ENCODE measurements at regions not wholly inside any gene's neighbourhood (a gene's known extent, or its start where the extent isn't known, plus 50 kb on each side); places are given as distances from the start of the nearest gene placed in this dataset.

- Histone ChIP-seq H3K4me3 (no peak overlapping the region), H3K36me3 (no peaks in the 10 kb centered on the region), H3K27ac (no peak overlapping the region), H3K27me3 (peaks cover 0 to 4% (median 0%) of the 10 kb centered on the region in 9 donors), H3K9me3 (no peaks in the 10 kb centered on the region), H3K4me1 (no peaks in the 10 kb centered on the region)
- ATAC-seq (no peak), DNase-seq (no peak)
- TF ChIP-seq POLR2A (IDR thresholded peaks at IDR 0.05) = no peak
- TF ChIP-seq, protein P1, sequence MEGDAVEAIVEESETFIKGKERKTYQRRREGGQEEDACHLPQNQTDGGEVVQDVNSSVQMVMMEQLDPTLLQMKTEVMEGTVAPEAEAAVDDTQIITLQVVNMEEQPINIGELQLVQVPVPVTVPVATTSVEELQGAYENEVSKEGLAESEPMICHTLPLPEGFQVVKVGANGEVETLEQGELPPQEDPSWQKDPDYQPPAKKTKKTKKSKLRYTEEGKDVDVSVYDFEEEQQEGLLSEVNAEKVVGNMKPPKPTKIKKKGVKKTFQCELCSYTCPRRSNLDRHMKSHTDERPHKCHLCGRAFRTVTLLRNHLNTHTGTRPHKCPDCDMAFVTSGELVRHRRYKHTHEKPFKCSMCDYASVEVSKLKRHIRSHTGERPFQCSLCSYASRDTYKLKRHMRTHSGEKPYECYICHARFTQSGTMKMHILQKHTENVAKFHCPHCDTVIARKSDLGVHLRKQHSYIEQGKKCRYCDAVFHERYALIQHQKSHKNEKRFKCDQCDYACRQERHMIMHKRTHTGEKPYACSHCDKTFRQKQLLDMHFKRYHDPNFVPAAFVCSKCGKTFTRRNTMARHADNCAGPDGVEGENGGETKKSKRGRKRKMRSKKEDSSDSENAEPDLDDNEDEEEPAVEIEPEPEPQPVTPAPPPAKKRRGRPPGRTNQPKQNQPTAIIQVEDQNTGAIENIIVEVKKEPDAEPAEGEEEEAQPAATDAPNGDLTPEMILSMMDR (IDR thresholded peaks at IDR 0.05) = no peak
- WGBS, 4 donors = 72 to 83% (median 77%) methylated on average over 3 of the region's 3 CpGs
- intact Hi-C loops (cut with DNase I) = no loop called here
Observed at GRCh38 chr10:123501148-123501547, 165.0 kb upstream of the GPR26 start.

GRCh38 chr10:123502983-123503382 lies 163.2 kb upstream of the GPR26 start:
- ATAC-seq = no peak
- Histone ChIP-seq H3K4me3 (no peak overlapping the region), H3K27ac (no peak overlapping the region), H3K9me3 (no peaks in the 10 kb centered on the region), H3K4me1 (no peaks in the 10 kb centered on the region), H3K36me3 (no peaks in the 10 kb centered on the region), H3K27me3 (no peaks in the 10 kb centered on the region)
- TF ChIP-seq, protein P1 (IDR thresholded peaks at IDR 0.05) = no peak
- no peak for TF ChIP-seq POLR2A (IDR thresholded peaks at IDR 0.05)
- WGBS, 4 donors = 65 to 82% (median 74%) methylated on average over 1 of the region's 1 CpG
- intact Hi-C loops (cut with DNase I) = no loop called here
- no peak for DNase-seq

GRCh38 chr10:123506455-123506854 lies 159.7 kb upstream of the GPR26 start:
- Histone ChIP-seq H3K9me3 (no peaks in the 10 kb centered on the region), H3K4me1 (no peaks in the 10 kb centered on the region), H3K4me3 (no peak overlapping the region), H3K27ac (no peak overlapping the region), H3K36me3 (no peaks in the 10 kb centered on the region), H3K27me3 (no peaks in the 10 kb centered on the region)
- ATAC-seq (no peak), DNase-seq (no peak)
- WGBS, 4 donors = 72 to 80% (median 77%) methylated on average over 2 of the region's 2 CpGs
- no peak for TF ChIP-seq POLR2A (IDR thresholded peaks at IDR 0.05)
- TF ChIP-seq, protein P1 (IDR thresholded peaks at IDR 0.05) = no peak
- intact Hi-C loops (cut with DNase I) = no loop called here

- TF ChIP-seq, protein P1 (IDR thresholded peaks at IDR 0.05) = no peak
- no peak for TF ChIP-seq POLR2A (IDR thresholded peaks at IDR 0.05)
- Histone ChIP-seq H3K9me3 (no peaks in the 10 kb centered on the region), H3K27me3 (peaks cover 0 to 4% (median 0%) of the 10 kb centered on the region in 9 donors), H3K4me1 (no peaks in the 10 kb centered on the region), H3K4me3 (no peak overlapping the region), H3K36me3 (no peaks in the 10 kb centered on the region), H3K27ac (no peak overlapping the region)
- WGBS, 4 donors = 65 to 75% (median 74%) methylated on average over 1 of the region's 1 CpG
- DNase-seq = no peak
- no peak for ATAC-seq
- intact Hi-C loops (cut with DNase I) = no loop called here
Observed at GRCh38 chr10:123507298-123507697, 158.9 kb upstream of the GPR26 start.
